SK-N-SH (cell line): ENCODE measurements at regions not wholly inside any gene's neighbourhood (a gene's known extent, or its start where the extent isn't known, plus 50 kb on each side); places are given as distances from the start of the nearest gene placed in this dataset.

Experiments
- CTCF ChIA-PET: fragments of 300-600, 350-600 bp; formaldehyde crosslinking; extraction: SDS; loops from one replicate; lab custom pipeline; 2021; lab: Yijun Ruan, JAX
- POLR2A ChIA-PET: fragments of 350-600 bp; sonication (Branson Sonifier 250); formaldehyde crosslinking; extraction: SDS; loops from one replicate; lab custom pipeline; 2020; ENCODE audit warnings: antibody characterized with exemption, inconsistent platforms; lab: Yijun Ruan, JAX
- DNase-seq: peaks from one replicate; pipeline ENCODE4 v3.0.0; 2012
- H2AFZ ChIP-seq: fragments of 200-600 bp; sonication (generic); 2 replicates; pipeline ENCODE4 v1.8.1; 2016; ENCODE audit warnings: antibody characterized with exemption, mild to moderate bottlenecking, low read depth
- H3F3A ChIP-seq: fragments of 200-600 bp; sonication (generic); replicated peaks from 2 replicates; pipeline ENCODE3; 2016; ENCODE audit warnings: antibody characterized with exemption, mild to moderate bottlenecking; ENCODE audit not compliant: insufficient read depth
- H3K27ac ChIP-seq, 2 experiments: fragments of 200-500 bp in 1 of 2; fragments of 200-600 bp in 1 of 2; sonication (Bioruptor generic) in 1 of 2; sonication (generic), shearing (Covaris generic) in 1 of 2; 2 replicates each; pipeline versions ENCODE4 v1.5.1 to v1.6.1; 2014 to 2016; ENCODE audit warnings: low read depth in 2 of 2, inconsistent platforms in 1 of 2, low read length in 1 of 2, mild to moderate bottlenecking in 1 of 2, mixed read lengths in 1 of 2
- H3K27me3 ChIP-seq: fragments of 200-600 bp; sonication (generic), shearing (Covaris generic); 2 replicates; pipeline ENCODE4 v1.6.1; 2016; ENCODE audit warnings: mixed run types; ENCODE audit not compliant: insufficient read depth
- H3K36me3 ChIP-seq, 2 experiments: fragments of 200-500 bp in 1 of 2; fragments of 200-600 bp in 1 of 2; sonication (Bioruptor generic) in 1 of 2; sonication (generic) in 1 of 2; replicated peaks in 1 of 2; 2 replicates each; pipeline versions ENCODE3 to v1.5.1; 2014 to 2016; ENCODE audit warnings: low read length in 1 of 2, mild to moderate bottlenecking in 1 of 2; ENCODE audit not compliant: insufficient read depth in 2 of 2, control insufficient read depth in 1 of 2
- H3K4me1 ChIP-seq, 2 experiments: fragments of 200-500 bp in 1 of 2; fragments of 200-600 bp in 1 of 2; sonication (Bioruptor generic) in 1 of 2; sonication (generic), shearing (Covaris generic) in 1 of 2; 2 replicates each; pipeline versions ENCODE4 v1.5.1 to v1.6.1; 2014 to 2016; ENCODE audit warnings: low read depth in 1 of 2, low read length in 1 of 2, mixed run types in 1 of 2; ENCODE audit not compliant: insufficient read depth in 2 of 2, control insufficient read depth in 1 of 2
- H3K4me2 ChIP-seq: fragments of 200-600 bp; sonication (generic), shearing (Covaris generic); 2 replicates; pipeline ENCODE4 v1.6.1; 2017; ENCODE audit warnings: mixed run types
- H3K4me3 ChIP-seq, 2 experiments: fragments of 200-500 bp in 1 of 2; fragments of 200-600 bp in 1 of 2; sonication (Bioruptor generic) in 1 of 2; sonication (generic), shearing (Covaris generic) in 1 of 2; 2 replicates each; pipeline versions ENCODE4 v1.5.1 to v1.8.1; 2014 to 2016; ENCODE audit warnings: low read depth in 2 of 2, inconsistent platforms in 1 of 2, low read length in 1 of 2, mild to moderate bottlenecking in 1 of 2, mixed read lengths in 1 of 2, moderate library complexity in 1 of 2
- H3K79me2 ChIP-seq: fragments of 200-600 bp; sonication (generic); 2 replicates; pipeline ENCODE4 v1.8.1; 2017; ENCODE audit warnings: mild to moderate bottlenecking; ENCODE audit not compliant: insufficient read depth
- H3K9ac ChIP-seq: fragments of 200-600 bp; sonication (generic); 2 replicates; pipeline ENCODE4 v1.6.1; 2017; ENCODE audit warnings: mixed run types
- H3K9me2 ChIP-seq: fragments of 200-600 bp; sonication (generic); 2 replicates; pipeline ENCODE4 v1.6.1; 2017; ENCODE audit warnings: mixed run types
- H3K9me3 ChIP-seq: fragments of 200-600 bp; sonication (generic); 2 replicates; pipeline ENCODE4 v1.6.1; 2017; ENCODE audit warnings: mixed run types, mild to moderate bottlenecking, moderate library complexity
- H4K20me1 ChIP-seq: fragments of 200-600 bp; sonication (generic); 2 replicates; pipeline ENCODE4 v1.6.1; 2017; ENCODE audit warnings: mild to moderate bottlenecking, mixed run types; ENCODE audit not compliant: insufficient read depth
- CHD2 ChIP-seq: fragments of 150-350 bp; IDR thresholded peaks from 2 replicates; pipeline ENCODE4 v1.6.1; 2018; ENCODE audit warnings: low read length; ENCODE audit not compliant: partially characterized antibody
- ELF1 ChIP-seq: IDR thresholded peaks from 2 replicates; pipeline ENCODE4 v1.4.0; 2012
- EP300 ChIP-seq, 2 experiments: IDR thresholded peaks; 2 replicates each; pipeline versions ENCODE4 v1.4.0 to v1.6.1; 2012; ENCODE audit warnings: borderline replicate concordance in 1 of 2, low read depth in 1 of 2, low read length in 1 of 2
- FOSL2 ChIP-seq: IDR thresholded peaks from 2 replicates; pipeline ENCODE4 v1.4.0; 2012; ENCODE audit warnings: low read depth, mild to moderate bottlenecking, moderate library complexity, borderline replicate concordance
- GABPA ChIP-seq: IDR thresholded peaks from 2 replicates; pipeline ENCODE4 v1.4.0; 2012; ENCODE audit warnings: low read depth, mild to moderate bottlenecking
- GATA2 ChIP-seq: sonication (generic); formaldehyde crosslinking; IDR thresholded peaks from 2 replicates; pipeline ENCODE4 v1.5.0; 2020; ENCODE audit warnings: mild to moderate bottlenecking, missing genetic modification reagents
- JUND ChIP-seq: IDR thresholded peaks from 2 replicates; pipeline ENCODE4 v1.4.0; 2012
- NFIC ChIP-seq: IDR thresholded peaks from 2 replicates; pipeline ENCODE4 v1.4.0; 2012; ENCODE audit warnings: borderline replicate concordance
- NRF1 ChIP-seq: IDR thresholded peaks from 2 replicates; pipeline ENCODE4 v1.6.1; 2012; ENCODE audit warnings: low read depth, mild to moderate bottlenecking, low read length
- POLR2AphosphoS5 ChIP-seq: IDR thresholded peaks from 2 replicates; pipeline ENCODE4 v1.6.1; 2012; ENCODE audit warnings: low read depth, low read length
- RCOR1 ChIP-seq: fragments of 150-350 bp; IDR thresholded peaks from 2 replicates; pipeline ENCODE4 v1.6.1; 2017; ENCODE audit warnings: antibody characterized with exemption, low read length
- RXRA ChIP-seq: IDR thresholded peaks from 2 replicates; pipeline ENCODE4 v1.4.0; 2012; ENCODE audit warnings: low read depth, mild to moderate bottlenecking, borderline replicate concordance
- TAF1 ChIP-seq: IDR thresholded peaks from 2 replicates; pipeline ENCODE4 v1.6.1; 2012; ENCODE audit warnings: low read depth, mild to moderate bottlenecking, low read length, moderate library complexity, borderline replicate concordance
- TCF12 ChIP-seq: IDR thresholded peaks from 2 replicates; pipeline ENCODE4 v1.4.0; 2012
- TEAD4 ChIP-seq: IDR thresholded peaks from 2 replicates; pipeline ENCODE4 v1.4.0; 2012; ENCODE audit warnings: mild to moderate bottlenecking, borderline replicate concordance; ENCODE audit not compliant: insufficient read depth
- YY1 ChIP-seq: IDR thresholded peaks from 2 replicates; pipeline ENCODE4 v1.4.0; 2012; ENCODE audit warnings: low read depth, mild to moderate bottlenecking
- WGBS: methylation state at CpG from one replicate; pipeline ENCODE4 v1.1.6; 2017; ENCODE audit warnings: low lambda C conversion rate; 5-methylcytosine and 5-hydroxymethylcytosine counted together
- TF ChIP-seq, protein P1 (sequence below): fragments of 150-350 bp; IDR thresholded peaks from 2 replicates; pipeline ENCODE4 v1.6.1; 2017; ENCODE audit warnings: antibody characterized with exemption, low read length, low read depth, borderline replicate concordance
- TF ChIP-seq, protein P2 (sequence below): IDR thresholded peaks from 2 replicates; pipeline ENCODE4 v1.4.0; 2012; ENCODE audit warnings: low read depth
- TF ChIP-seq, protein P3 (sequence below): IDR thresholded peaks from 2 replicates; pipeline ENCODE4 v1.4.0; 2012; ENCODE audit warnings: low read depth, borderline replicate concordance
- TF ChIP-seq, protein P4 (sequence below): IDR thresholded peaks from 2 replicates; pipeline ENCODE4; 2012
- TF ChIP-seq, protein P5 (sequence below): IDR thresholded peaks from 2 replicates; pipeline ENCODE4 v1.4.0; 2012; ENCODE audit warnings: low read depth, borderline replicate concordance

DNA sequence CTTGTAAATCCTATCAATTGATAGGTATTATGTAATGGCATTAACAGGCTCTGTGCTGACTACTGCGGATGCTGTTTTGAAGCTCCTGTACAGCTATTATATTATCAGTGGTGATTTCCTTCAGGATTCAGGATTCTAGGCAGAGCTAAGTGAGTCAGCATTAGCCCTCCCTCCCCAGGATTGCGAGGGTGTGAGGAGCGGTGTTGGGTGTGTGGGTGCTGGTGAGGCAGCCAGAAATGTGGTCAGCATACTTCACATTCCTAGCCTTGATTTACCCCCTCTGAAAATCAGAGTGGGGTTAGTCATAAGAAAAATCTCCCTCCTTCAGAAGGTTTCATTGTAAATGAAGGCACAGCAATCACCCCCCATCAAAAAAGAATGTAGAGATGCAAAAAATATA lies 72.5 kb downstream of the SNTN start:
- no peaks in the 10 kb centered on the region for H3K9me2 ChIP-seq
- no peaks in the 10 kb centered on the region for H3K79me2 ChIP-seq
- H4K20me1 ChIP-seq = no peaks in the 10 kb centered on the region
- CTCF ChIA-PET = no interaction called here
- POLR2A ChIA-PET = no interaction called here
- no peak overlapping the region for H2AFZ ChIP-seq
- no peaks in the 10 kb centered on the region; a peak in 1 of 4 replicates for H3K4me1 ChIP-seq
- no peaks in the 10 kb centered on the region for H3K27me3 ChIP-seq
- no peak overlapping the region for H3K4me3 ChIP-seq
- peak; percentile 7 for DNase-seq
- no peaks in the 10 kb centered on the region for H3K9me3 ChIP-seq
- H3K27ac ChIP-seq = no peak overlapping the region
- 9% methylated on average over 3 of the region's 3 CpGs for WGBS
- no peaks in the 10 kb centered on the region for H3K36me3 ChIP-seq
- H3F3A ChIP-seq = peaks cover 7% of the 10 kb centered on the region
- 0 out of 2 replicates have a peak overlapping the region, but pooled peaks have one; percentile 31 for H3K4me2 ChIP-seq
- H3K9ac ChIP-seq = no peak overlapping the region
- no peak for TF ChIP-seq ELF1
- TF ChIP-seq JUND = peak; percentile 75
- peak; percentile 78 for TF ChIP-seq NFIC
- TF ChIP-seq TCF12 = peak; percentile 91
- TF ChIP-seq RCOR1 = no peak
- TF ChIP-seq CHD2 = no peak
- TF ChIP-seq EP300 (IDR thresholded peaks at IDR 0.05; ENCODE audit: borderline replicate concordance in 1 of 2, low read depth in 1 of 2, low read length in 1 of 2) = peak in 1 of 2 experiments; percentile 85; a peak in 2 of 4 replicates
- TF ChIP-seq RXRA = peak; percentile 17; the same call in 1 of the 2 replicates
- peak; percentile 73 for TF ChIP-seq TEAD4
- TF ChIP-seq NRF1 = no peak
- TF ChIP-seq GATA2 = no peak
- TF ChIP-seq, protein P1, sequence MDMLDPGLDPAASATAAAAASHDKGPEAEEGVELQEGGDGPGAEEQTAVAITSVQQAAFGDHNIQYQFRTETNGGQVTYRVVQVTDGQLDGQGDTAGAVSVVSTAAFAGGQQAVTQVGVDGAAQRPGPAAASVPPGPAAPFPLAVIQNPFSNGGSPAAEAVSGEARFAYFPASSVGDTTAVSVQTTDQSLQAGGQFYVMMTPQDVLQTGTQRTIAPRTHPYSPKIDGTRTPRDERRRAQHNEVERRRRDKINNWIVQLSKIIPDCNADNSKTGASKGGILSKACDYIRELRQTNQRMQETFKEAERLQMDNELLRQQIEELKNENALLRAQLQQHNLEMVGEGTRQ = no peak
- no peak for TF ChIP-seq GABPA
- TF ChIP-seq, protein P2, sequence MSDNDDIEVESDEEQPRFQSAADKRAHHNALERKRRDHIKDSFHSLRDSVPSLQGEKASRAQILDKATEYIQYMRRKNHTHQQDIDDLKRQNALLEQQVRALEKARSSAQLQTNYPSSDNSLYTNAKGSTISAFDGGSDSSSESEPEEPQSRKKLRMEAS = 0 out of 2 replicates have a peak, but pooled peaks have one; percentile 14
- TF ChIP-seq POLR2AphosphoS5 = peak; percentile 35; the same call in 1 of the 2 replicates
- TF ChIP-seq, protein P3, sequence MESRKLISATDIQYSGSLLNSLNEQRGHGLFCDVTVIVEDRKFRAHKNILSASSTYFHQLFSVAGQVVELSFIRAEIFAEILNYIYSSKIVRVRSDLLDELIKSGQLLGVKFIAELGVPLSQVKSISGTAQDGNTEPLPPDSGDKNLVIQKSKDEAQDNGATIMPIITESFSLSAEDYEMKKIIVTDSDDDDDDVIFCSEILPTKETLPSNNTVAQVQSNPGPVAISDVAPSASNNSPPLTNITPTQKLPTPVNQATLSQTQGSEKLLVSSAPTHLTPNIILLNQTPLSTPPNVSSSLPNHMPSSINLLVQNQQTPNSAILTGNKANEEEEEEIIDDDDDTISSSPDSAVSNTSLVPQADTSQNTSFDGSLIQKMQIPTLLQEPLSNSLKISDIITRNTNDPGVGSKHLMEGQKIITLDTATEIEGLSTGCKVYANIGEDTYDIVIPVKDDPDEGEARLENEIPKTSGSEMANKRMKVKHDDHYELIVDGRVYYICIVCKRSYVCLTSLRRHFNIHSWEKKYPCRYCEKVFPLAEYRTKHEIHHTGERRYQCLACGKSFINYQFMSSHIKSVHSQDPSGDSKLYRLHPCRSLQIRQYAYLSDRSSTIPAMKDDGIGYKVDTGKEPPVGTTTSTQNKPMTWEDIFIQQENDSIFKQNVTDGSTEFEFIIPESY = 0 out of 2 replicates have a peak, but pooled peaks have one; percentile 13
- TF ChIP-seq TAF1 = no peak
- TF ChIP-seq YY1 = no peak
- TF ChIP-seq, protein P4, sequence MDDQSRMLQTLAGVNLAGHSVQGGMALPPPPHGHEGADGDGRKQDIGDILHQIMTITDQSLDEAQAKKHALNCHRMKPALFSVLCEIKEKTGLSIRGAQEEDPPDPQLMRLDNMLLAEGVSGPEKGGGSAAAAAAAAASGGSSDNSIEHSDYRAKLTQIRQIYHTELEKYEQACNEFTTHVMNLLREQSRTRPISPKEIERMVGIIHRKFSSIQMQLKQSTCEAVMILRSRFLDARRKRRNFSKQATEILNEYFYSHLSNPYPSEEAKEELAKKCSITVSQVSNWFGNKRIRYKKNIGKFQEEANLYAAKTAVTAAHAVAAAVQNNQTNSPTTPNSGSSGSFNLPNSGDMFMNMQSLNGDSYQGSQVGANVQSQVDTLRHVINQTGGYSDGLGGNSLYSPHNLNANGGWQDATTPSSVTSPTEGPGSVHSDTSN = peak; percentile 70
- peak; percentile 85 for TF ChIP-seq FOSL2
- TF ChIP-seq, protein P5, sequence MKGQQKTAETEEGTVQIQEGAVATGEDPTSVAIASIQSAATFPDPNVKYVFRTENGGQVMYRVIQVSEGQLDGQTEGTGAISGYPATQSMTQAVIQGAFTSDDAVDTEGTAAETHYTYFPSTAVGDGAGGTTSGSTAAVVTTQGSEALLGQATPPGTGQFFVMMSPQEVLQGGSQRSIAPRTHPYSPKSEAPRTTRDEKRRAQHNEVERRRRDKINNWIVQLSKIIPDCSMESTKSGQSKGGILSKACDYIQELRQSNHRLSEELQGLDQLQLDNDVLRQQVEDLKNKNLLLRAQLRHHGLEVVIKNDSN = no peak
